Upper lobe of right lung (tissue), 1 donor: ENCODE measurements at regions not wholly inside any gene's neighbourhood (a gene's known extent, or its start where the extent isn't known, plus 50 kb on each side); places are given as distances from the start of the nearest gene placed in this dataset.

Experiments used
- ATAC-seq: fragments of 200-7000 bp; cut with Tn5 transposase; one replicate; pipeline ENCODE4 v1.9.1; 2020; ENCODE audit warnings: mild to moderate bottlenecking, moderate library complexity
- DNase-seq: peaks from one replicate; pipeline ENCODE4 v3.0.0-alpha.2; 2020
- H3K27ac ChIP-seq: fragments of 200-600 bp; one replicate; pipeline ENCODE4 v1.8.0; 2022
- H3K27me3 ChIP-seq: fragments of 200-600 bp; one replicate; pipeline ENCODE4 v1.8.0; 2022; ENCODE audit warnings: mild to moderate bottlenecking
- H3K36me3 ChIP-seq: fragments of 200-600 bp; one replicate; pipeline ENCODE4 v1.8.0; 2022
- H3K4me1 ChIP-seq: fragments of 200-600 bp; one replicate; pipeline ENCODE4 v1.8.0; 2022
- H3K4me3 ChIP-seq: fragments of 200-600 bp; one replicate; pipeline ENCODE4 v1.8.0; 2022; ENCODE audit warnings: mild to moderate bottlenecking
- H3K9me3 ChIP-seq: fragments of 200-600 bp; one replicate; pipeline ENCODE4 v1.8.0; 2022
- intact Hi-C: fragments of 100-400 bp; cut with DNase I; formaldehyde crosslinking; loops from one replicate; pipeline ENCODE4 v1.11.0; 2022
- TF ChIP-seq, protein P1 (sequence below): fragments of 200-600 bp; IDR thresholded peaks from one replicate; pipeline ENCODE4 v1.8.0; 2022; ENCODE audit warnings: antibody characterized with exemption
- donor health status: DM: no; HTN: yes; CAD: no; lungs with severe emphysema.

DNA sequence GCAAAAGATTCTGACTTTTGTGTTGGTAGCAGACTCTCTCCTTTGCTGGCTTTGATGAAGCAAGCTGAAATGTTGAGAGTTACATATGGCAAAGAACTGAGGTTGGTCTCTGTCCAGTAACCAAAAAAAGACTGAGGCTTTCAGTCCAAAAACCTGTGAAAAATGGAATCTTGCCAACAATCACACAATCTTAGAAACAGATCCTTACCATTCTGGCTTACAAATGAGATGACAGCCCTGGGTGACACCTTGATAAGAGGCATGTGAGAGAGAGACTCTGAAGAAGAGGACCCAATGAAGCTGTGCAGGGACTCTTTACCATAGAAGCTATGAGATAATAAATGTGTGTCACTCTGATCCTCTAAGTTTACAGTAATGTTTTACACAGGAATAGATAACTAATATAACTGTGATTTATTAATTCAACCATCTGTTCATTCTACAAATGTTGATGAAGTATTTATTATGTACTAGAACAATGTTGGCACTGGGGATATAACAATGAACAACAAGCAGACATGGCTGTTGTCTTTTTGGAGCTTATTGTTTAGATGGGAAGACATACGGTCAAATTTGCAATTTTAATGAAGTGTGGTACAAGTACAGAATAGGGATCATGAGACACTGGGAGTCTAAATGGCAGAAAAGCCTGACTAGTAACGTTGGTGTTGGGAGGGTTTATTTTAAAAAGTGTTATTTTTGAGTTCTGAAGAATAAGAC lies 251.0 kb downstream of the OLFM3 start:
- TF ChIP-seq, protein P1, sequence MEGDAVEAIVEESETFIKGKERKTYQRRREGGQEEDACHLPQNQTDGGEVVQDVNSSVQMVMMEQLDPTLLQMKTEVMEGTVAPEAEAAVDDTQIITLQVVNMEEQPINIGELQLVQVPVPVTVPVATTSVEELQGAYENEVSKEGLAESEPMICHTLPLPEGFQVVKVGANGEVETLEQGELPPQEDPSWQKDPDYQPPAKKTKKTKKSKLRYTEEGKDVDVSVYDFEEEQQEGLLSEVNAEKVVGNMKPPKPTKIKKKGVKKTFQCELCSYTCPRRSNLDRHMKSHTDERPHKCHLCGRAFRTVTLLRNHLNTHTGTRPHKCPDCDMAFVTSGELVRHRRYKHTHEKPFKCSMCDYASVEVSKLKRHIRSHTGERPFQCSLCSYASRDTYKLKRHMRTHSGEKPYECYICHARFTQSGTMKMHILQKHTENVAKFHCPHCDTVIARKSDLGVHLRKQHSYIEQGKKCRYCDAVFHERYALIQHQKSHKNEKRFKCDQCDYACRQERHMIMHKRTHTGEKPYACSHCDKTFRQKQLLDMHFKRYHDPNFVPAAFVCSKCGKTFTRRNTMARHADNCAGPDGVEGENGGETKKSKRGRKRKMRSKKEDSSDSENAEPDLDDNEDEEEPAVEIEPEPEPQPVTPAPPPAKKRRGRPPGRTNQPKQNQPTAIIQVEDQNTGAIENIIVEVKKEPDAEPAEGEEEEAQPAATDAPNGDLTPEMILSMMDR: no peak
- no peak for ATAC-seq
- H3K9me3 ChIP-seq: no peaks in the 10 kb centered on the region
- no peak overlapping the region for H3K4me3 ChIP-seq
- H3K27me3 ChIP-seq: no peaks in the 10 kb centered on the region
- H3K4me1 ChIP-seq: no peaks in the 10 kb centered on the region
- intact Hi-C loops: no loop called here
- H3K27ac ChIP-seq: no peak overlapping the region
- no peak for DNase-seq
- no peaks in the 10 kb centered on the region for H3K36me3 ChIP-seq

DNA sequence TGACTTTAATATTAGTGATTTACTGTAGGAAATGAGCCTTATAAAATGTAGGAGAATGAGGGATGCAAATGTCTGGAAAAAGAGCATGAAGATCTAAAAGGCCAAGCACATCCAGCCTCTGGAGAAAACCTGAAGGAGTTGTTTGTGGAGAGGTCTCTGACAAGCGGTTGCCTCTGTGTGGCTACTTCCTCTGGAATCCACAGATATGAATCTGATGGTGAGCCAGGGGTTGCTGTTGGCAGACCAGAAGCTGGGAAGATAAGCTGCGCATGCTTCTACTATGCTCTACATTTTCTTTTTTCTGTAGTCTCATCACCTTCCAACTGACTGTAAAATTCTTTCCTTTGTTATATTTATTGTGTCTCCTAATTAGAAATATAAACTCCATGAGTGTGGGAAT lies 248.6 kb downstream of the OLFM3 start:
- Histone ChIP-seq H3K27ac (no peak overlapping the region), H3K9me3 (no peaks in the 10 kb centered on the region), H3K36me3 (no peaks in the 10 kb centered on the region), H3K27me3 (no peaks in the 10 kb centered on the region), H3K4me3 (no peak overlapping the region), H3K4me1 (no peaks in the 10 kb centered on the region)
- intact Hi-C loops: no loop called here
- TF ChIP-seq, protein P1: no peak
- DNase-seq (no peak), ATAC-seq (no peak)
